CD4-positive, alpha-beta T cell treated with Interleukin-4 for 1 hour (primary cell): ENCODE measurements at regions not wholly inside any gene's neighbourhood (a gene's known extent, or its start where the extent isn't known, plus 50 kb on each side); places are given as distances from the start of the nearest gene placed in this dataset.
"Not testable (repeated sequence)": the region's sequence is repeated elsewhere in the genome, so short reads cannot be mapped to it uniquely, and the experiment has no call there.

Source experiments
- DNase-seq, 2 donors: peaks; one replicate each; pipeline ENCODE4 v3.0.0-alpha.2; 2020 to 2022

GRCh38 chr3:152724270-152724669 lies 110.7 kb upstream of the P2RY1 start:
- DNase-seq, result no peak

DNA sequence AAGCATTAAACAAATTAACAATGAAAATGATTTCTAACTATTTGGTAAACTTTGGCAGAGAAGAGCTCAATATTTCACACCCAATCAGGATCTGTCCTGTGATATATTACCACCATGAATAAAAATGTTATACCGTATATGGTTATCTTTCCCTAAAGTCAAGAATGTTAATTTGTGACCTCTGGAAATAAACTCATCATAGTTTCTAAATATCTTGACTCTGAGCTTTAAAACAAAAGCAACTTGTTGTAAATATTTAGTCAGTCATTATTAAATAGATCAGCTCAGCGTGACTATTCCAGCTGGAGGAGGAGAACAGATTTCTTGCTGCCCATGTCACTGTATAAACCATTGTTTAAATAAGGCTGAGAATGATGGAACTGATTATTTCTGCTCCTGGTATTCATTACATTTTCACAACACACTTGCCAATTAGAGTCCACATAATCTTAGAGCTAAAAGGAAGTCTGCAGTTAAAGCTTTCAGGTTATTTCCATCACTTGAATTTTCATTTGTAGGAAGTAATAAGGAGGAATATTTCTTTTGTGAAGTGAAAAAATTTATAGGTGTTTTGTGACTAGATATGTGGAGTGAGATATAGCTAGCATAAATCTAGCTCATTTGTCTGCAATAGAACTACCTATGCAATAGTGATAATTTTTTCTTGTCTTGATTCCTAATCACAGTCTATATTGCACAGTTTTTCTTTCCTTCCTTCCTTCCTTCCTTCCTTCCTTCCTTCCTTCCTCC lies 106.5 kb upstream of the P2RY1 start:
- DNase-seq, result no peak

DNA sequence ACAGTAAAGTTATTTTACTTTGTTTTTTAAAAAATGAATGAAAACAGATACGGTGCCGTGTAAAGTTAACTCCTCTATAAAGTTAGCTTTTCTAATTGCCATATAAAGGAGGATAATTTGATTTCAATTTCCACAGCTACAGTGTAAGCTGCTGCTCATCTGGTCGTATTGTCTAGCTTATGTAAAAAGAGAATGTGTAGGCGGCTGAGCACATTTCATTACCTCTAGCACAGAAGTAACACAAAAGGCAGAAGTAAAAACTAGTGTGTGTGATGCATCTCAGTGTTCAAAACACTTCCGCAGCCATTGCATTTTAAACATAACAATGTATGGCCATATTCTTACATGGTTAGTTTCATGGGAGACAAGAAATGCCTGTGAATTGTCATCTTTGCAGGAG lies 105.0 kb upstream of the P2RY1 start:
- DNase-seq, result no peak

GRCh38 chr3:152731511-152731910 lies 103.4 kb upstream of the P2RY1 start:
- DNase-seq, result no peak

DNA sequence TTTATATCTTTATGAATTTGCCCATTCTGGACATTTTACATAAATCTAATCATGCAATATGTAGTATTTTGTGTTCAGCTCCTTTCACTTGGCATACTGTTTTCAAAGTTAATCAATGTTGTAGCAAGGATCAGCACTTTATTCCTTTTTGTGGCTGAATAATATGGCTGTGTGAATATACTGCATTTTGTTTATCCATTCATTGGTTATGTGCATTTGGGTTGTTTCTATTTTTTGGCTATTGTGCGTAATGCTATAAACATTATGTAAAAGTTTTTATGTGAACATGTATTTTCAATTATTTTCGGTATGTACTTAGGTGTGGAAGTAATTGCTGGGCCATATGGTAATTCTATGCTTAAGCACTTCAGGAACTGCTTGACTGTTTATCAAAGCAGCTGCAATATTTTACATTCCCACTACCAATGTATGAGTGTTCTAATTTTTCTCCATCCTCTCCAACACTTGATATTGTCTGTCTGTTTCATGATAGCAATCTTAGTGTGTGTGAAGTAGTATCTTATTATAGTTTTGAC lies 101.3 kb upstream of the P2RY1 start:
- no peak for DNase-seq

DNA sequence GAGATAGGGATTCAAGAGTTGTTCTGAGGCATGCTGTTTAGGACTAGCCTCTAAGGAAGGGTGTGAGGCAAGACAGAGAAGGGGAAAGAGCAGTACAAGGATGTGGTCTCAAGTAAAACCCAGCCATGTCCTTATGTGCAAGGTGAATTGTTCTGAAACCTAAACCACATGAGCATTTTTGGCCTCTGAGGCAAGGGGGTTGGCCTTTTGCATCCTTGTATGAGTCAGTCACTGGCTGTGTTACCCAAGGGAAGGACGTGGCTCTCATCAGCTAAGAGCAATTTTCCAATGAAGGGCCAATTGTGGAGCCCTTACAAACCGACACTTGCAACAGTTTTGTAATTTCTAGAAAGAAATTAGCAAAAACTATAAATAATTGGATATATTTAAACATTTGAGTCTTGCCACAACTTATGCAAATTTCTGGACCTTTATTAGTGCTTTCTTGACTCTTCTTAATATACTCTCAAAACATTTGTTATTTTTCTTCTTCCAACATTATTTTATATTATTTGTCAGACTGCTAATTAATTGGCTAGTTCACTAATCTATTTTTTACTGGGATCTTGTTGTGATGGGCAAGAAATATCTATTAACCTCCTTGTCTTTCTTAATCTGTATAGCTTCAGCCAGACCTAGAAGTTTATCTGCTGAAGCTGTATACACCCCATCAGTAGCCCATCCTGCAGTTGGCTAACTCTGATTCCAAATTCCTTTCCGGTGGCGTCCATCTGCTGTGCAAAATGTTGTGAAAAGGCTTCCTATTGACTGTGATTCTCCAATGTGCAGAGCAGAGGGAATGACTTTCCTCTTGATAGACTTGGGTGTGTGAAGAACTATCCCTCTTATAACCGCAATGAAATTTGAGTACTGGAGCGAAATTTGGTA lies 97.7 kb upstream of the P2RY1 start:
- DNase-seq, result no peak

- no peak for DNase-seq
Measured at GRCh38 chr3:152738656-152739055, 96.3 kb upstream of the P2RY1 start.

DNA sequence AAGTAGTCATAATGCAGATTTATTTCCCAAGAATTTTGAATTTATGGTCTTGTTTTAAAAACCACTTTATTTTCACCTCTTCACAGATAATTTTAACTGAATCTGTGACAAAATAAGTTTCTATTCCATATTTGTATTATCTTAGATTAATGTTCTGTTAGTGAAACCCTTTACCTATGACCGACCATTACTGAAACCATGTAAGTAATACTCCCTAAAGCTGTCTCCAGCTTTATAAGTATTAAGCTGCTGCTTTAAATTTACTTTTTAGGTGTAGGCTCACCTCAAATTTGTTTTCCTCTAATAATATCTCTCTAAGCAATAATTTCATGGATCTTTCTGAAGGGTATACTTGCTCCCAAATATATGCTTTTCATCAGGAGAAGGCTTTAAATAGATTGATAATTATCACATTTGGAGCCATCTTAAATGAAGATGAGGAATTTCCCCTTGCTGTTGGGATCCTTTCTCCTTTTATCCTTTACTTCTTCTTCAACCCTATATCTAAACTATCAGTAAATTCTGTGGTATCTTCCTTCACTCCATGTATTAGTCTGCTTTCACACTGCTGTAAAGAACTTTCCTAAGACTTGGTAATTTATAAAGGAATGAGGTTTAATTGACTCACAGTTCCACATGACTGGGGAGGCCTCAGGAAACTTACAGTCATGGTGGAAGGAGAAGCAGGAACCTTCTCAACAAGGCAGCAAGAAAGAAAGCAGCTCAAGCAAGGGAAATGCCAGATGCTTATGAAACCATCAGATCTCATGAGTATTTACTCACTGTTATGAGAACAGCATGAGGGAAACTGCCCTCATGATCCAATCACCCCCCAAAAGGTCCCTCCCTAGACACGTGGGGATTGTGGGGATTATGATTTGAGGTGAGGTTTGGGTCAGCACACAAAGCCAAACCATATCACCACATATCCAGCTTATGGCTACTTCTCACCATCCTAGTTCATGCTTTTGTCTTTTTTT lies 92.3 kb upstream of the P2RY1 start:
- DNase-seq, result no peak

DNA sequence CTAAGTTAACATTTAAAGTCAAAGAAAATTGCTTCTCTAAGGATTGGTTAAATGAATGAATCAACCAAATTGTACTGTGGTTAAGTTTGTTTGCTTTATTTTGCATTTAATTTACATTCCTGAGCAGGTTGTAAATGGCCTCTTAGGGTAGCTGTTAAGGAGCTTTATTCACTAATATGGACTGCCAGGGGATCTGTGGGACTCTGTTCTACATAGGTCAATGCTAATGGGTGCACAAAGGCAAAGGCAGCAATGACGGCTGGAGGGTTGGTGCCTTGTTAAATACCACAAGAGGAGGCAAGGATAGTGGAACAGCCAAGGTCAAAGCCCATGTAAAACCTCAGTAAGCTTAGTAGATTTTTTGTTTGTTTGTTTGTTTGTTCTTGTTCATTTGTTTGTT lies 89.3 kb upstream of the P2RY1 start:
- no peak for DNase-seq

DNA sequence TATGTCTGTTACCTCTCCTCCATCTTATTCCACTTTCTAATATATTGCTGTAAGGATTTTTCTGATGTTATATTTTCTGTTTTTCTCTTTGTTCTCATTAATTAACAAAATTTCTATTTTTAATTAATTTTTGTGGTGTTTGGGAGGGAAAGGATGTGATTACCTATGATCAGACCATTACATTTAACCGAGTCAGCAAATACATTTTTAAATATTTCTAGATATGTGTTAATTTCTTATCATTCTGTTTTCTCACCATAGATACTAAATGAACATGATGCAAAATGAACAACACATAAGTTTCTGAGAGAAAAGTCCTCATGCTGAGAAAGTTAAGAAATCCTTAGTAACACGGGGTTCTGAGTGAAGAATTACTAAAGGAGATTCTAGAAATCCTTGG lies 80.6 kb upstream of the P2RY1 start:
- DNase-seq, result no peak

DNA sequence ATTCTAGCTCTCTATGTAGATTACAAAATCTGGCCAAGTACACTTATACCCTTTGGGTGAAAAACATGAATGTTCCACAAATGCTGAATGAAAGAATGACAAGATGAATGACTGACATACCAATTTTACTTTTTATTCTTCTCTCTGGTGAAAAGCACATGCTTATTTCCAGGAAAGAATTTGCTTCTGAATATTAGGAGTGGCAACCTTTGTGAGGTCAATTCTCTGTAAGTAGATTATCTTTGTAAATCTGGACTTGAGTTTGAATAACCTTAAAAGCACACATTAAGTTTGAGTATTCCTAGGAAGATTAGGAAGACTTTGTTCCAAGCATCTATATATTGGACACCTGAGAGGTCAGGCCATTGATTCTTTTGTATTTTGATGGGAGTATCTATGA lies 78.1 kb upstream of the P2RY1 start:
- DNase-seq, result no peak

GRCh38 chr3:152760024-152760563 lies 74.8 kb upstream of the P2RY1 start:
- no peak for DNase-seq

DNA sequence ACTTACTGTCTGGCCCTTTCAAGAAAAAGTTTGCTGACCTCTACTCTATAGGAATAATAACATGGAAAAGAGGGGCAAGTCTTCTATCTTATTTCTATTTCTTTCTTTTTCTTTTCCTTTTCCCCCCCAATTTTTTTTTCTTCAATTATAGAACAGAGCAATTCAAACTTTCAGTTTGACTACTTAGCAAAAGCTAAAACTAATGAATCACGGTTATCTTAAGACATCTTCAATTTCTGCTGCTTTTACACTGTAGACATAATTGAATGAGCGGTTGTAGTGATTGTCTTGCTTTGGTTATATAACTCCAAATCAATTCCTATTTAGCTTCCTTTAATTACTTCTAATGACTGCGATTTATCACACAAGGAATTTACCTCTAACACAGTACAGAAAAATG lies 74.3 kb upstream of the P2RY1 start:
- DNase-seq, result no peak

DNA sequence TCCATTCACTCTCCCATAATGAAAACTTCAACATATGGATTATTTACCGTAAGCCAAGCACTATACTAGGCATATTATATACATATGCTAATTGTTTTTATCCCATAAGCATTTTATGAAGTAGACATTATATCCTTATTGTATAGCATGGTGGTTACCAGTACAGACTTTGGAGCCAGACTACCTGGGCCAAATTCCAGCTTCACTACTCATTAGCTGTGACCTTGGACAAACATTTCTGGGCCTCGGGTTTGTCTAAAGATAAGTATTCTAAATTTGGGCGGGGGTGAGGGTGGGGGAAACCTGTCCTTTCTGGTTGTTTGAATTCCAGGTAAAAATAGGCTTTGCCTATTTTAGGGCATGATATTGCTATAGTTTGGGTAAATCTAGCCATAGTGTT lies 66.5 kb upstream of the P2RY1 start:
- no peak for DNase-seq

GRCh38 chr3:152769523-152769922 lies 65.4 kb upstream of the P2RY1 start:
- peak in 1 of 2 donors; percentile 2 for DNase-seq

- DNase-seq, result no peak
Measured at GRCh38 chr3:152770296-152770695, 64.6 kb upstream of the P2RY1 start.

- DNase-seq, result no peak
Measured at GRCh38 chr3:152771120-152771519, 63.8 kb upstream of the P2RY1 start.

DNA sequence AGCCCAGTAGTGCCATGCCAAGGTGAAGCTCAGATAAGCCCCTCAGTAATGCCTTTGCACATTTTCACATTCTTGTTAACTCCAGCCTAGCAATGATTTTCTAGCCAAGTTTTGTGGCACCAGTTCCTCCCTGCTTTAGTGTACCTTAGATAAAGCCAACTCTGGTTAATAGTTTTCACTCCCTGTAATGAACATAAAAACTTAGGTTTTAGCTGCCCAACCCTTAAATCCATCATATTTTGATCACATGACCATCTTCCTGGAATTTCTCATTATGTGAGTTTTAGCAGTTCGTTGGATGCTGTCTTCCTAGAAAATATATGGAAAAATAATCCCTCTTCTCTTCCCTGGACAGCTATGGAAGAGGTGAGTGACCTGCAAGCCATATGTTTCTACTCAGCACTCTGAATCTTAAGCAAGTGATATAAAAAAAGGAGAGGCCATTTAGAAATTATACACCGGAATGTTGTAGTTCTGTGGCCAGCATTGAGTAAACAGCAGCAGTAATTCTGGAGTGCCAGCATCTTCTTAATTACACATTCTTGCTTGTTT lies 62.2 kb upstream of the P2RY1 start:
- DNase-seq, result no peak

- no peak for DNase-seq
Measured at GRCh38 chr3:152773633-152774032, 61.3 kb upstream of the P2RY1 start.

- not testable (repeated sequence) for DNase-seq
Measured at GRCh38 chr3:152774230-152774629, 60.7 kb upstream of the P2RY1 start.

- no peak for DNase-seq
Measured at GRCh38 chr3:152778022-152778421, 56.9 kb upstream of the P2RY1 start.

GRCh38 chr3:152779653-152780052 lies 55.3 kb upstream of the P2RY1 start:
- DNase-seq, result no peak
